Tibial nerve (tissue), 4 donors: ENCODE measurements at regions not wholly inside any gene's neighbourhood (a gene's known extent, or its start where the extent isn't known, plus 50 kb on each side); places are given as distances from the start of the nearest gene placed in this dataset.

Source experiments
- EP300 ChIP-seq, 2 donors: sonication (generic); formaldehyde crosslinking; IDR thresholded peaks; one replicate each; pipeline ENCODE4 v1.6.1; 2017; ENCODE audit warnings: antibody characterized with exemption in 2 of 2, mild to moderate bottlenecking in 1 of 2
- POLR2A ChIP-seq, 2 donors: fragments of 450-650 bp; IDR thresholded peaks; one replicate each; pipeline ENCODE4 v1.6.1; 2017; ENCODE audit warnings: antibody characterized with exemption in 2 of 2, mild to moderate bottlenecking in 2 of 2, moderate library complexity in 2 of 2
- TF ChIP-seq, protein P1 (sequence below), 5 experiments: fragments of 200-600 bp in 3 of 5; fragments of 450-650 bp in 2 of 5; sonication (generic) in 3 of 5; IDR thresholded peaks; one replicate each; pipeline ENCODE4 v1.5.1; 2016 to 2019; ENCODE audit warnings: antibody characterized with exemption in 5 of 5, mild to moderate bottlenecking in 3 of 5, moderate library complexity in 2 of 5

DNA sequence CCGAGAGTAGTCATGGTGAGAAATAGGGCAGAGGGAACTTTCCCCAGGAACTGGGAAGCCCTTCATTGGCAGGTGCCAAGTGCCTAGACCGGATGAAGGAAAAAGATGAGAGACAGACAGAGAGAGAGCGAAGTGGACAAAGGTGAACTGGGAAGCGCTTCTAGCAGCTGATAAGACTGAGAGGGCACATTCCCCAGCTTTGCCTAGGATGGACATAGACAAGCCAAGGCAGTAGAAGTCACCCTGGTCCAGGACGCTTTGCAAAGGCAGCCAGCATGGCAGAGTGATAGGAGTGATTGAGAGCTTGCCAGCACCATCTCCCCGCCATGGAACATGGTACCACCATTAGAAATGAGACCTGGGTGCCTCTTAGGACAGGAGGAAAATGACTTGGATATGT, 372.8 kb upstream of the MGMT start:
- TF ChIP-seq, protein P1, sequence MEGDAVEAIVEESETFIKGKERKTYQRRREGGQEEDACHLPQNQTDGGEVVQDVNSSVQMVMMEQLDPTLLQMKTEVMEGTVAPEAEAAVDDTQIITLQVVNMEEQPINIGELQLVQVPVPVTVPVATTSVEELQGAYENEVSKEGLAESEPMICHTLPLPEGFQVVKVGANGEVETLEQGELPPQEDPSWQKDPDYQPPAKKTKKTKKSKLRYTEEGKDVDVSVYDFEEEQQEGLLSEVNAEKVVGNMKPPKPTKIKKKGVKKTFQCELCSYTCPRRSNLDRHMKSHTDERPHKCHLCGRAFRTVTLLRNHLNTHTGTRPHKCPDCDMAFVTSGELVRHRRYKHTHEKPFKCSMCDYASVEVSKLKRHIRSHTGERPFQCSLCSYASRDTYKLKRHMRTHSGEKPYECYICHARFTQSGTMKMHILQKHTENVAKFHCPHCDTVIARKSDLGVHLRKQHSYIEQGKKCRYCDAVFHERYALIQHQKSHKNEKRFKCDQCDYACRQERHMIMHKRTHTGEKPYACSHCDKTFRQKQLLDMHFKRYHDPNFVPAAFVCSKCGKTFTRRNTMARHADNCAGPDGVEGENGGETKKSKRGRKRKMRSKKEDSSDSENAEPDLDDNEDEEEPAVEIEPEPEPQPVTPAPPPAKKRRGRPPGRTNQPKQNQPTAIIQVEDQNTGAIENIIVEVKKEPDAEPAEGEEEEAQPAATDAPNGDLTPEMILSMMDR (IDR thresholded peaks at IDR 0.05): no peak
- TF ChIP-seq POLR2A (IDR thresholded peaks at IDR 0.05): no peak
- no peak for TF ChIP-seq EP300 (IDR thresholded peaks at IDR 0.05)
